GM18507 (cell line): ENCODE measurements at regions not wholly inside any gene's neighbourhood (a gene's known extent, or its start where the extent isn't known, plus 50 kb on each side); places are given as distances from the start of the nearest gene placed in this dataset.
"Not testable (repeated sequence)": the region's sequence is repeated elsewhere in the genome, so short reads cannot be mapped to it uniquely, and the experiment has no call there.

Experiments
- DNase-seq: peaks from one replicate; pipeline ENCODE4 v3.0.0; 2011; ENCODE audit warnings: low read depth; ENCODE audit not compliant: insufficient read length; ENCODE audit errors: extremely low spot score
- FAIRE-seq: peaks from 2 replicates; lab custom pipeline; 2011; peaks lifted over from hg19 to GRCh38; lab: Jason Lieb, UNC

- peak; percentile 89 for FAIRE-seq
- peak; percentile 38 for DNase-seq
These were observed 84.6 kb upstream of the GRIN2A start for GRCh38 chr16:10266809-10267208.

GRCh38 chr16:10269632-10270031, 87.4 kb upstream of the GRIN2A start:
- FAIRE-seq (no peak), DNase-seq (no peak)

GRCh38 chr16:10272250-10272854, 90.1 kb upstream of the GRIN2A start:
- not testable (repeated sequence) for FAIRE-seq, DNase-seq

- not testable (repeated sequence) for DNase-seq
- peak; percentile 94 for FAIRE-seq
These were observed 93.2 kb upstream of the GRIN2A start for GRCh38 chr16:10275214-10275996.

- DNase-seq (no peak), FAIRE-seq (no peak)
These were observed 95.4 kb upstream of the GRIN2A start for GRCh38 chr16:10277597-10277996.

GRCh38 chr16:10280262-10281170, 98.3 kb upstream of the GRIN2A start:
- FAIRE-seq (no peak), DNase-seq (no peak)

- DNase-seq (no peak), FAIRE-seq (no peak)
These were observed 100.1 kb upstream of the GRIN2A start for GRCh38 chr16:10282367-10282766.

GRCh38 chr16:10283246-10283645, 101.0 kb upstream of the GRIN2A start:
- not testable (repeated sequence) for DNase-seq, FAIRE-seq

- not testable (repeated sequence) for DNase-seq, FAIRE-seq
These were observed 95.3 kb upstream of the ATF7IP2 start for GRCh38 chr16:10290467-10291105.

- not testable (repeated sequence) for DNase-seq, FAIRE-seq
These were observed 93.7 kb upstream of the ATF7IP2 start for GRCh38 chr16:10292197-10292596.

GRCh38 chr16:10292976-10293375, 92.9 kb upstream of the ATF7IP2 start:
- FAIRE-seq, DNase-seq: not testable (repeated sequence)

- not testable (repeated sequence) for DNase-seq, FAIRE-seq
These were observed 91.7 kb upstream of the ATF7IP2 start for GRCh38 chr16:10294153-10294552.

GRCh38 chr16:10296956-10297340, 88.9 kb upstream of the ATF7IP2 start:
- no peak for FAIRE-seq
- DNase-seq, result no peak

- DNase-seq (peak; percentile 65), FAIRE-seq (peak; percentile 100)
These were observed 88.4 kb upstream of the ATF7IP2 start for GRCh38 chr16:10297341-10298006.

GRCh38 chr16:10300905-10301304, 85.0 kb upstream of the ATF7IP2 start:
- FAIRE-seq (no peak), DNase-seq (no peak)

- FAIRE-seq, DNase-seq: not testable (repeated sequence)
These were observed 84.3 kb upstream of the ATF7IP2 start for GRCh38 chr16:10301547-10301946.

GRCh38 chr16:10305912-10306311, 79.9 kb upstream of the ATF7IP2 start:
- DNase-seq (no peak), FAIRE-seq (no peak)

- DNase-seq (no peak), FAIRE-seq (peak; percentile 9)
These were observed 77.3 kb upstream of the ATF7IP2 start for GRCh38 chr16:10308305-10309193.
